ENCODE measurements at regions not wholly inside any gene's neighbourhood (a gene's known extent, or its start where the extent isn't known, plus 50 kb on each side); places are given as distances from the start of the nearest gene placed in this dataset.
A peak's percentile ranks its signal among the peaks of the same experiment; 100 is the strongest.

GRCh38 chr4:12926189-12927066, 557.7 kb downstream of the RAB28 start:
- Histone ChIP-seq H3K9ac (ENCODE audit: low read depth in 1 of 2, low read length in 2 of 2) (no peak overlapping the region), H3K9me3 (ENCODE audit: control insufficient read depth in 4 of 4, low read length in 3 of 4) (peaks cover 0 to 3% (median 2%) of the 10 kb centered on the region in 4 donors), H3K4me1 (ENCODE audit: control insufficient read depth in 4 of 4, insufficient read depth in 4 of 4, low read length in 3 of 4) (peaks cover 0 to 8% (median 0%) of the 10 kb centered on the region in 4 donors), H3K27ac (ENCODE audit: low read depth in 1 of 2, low read length in 2 of 2) (no peak overlapping the region), H3K4me3 (ENCODE audit: low read depth in 1 of 3, low read length in 3 of 3) (no peak overlapping the region), H3K36me3 (ENCODE audit: control insufficient read depth in 4 of 4, insufficient read depth in 3 of 4, low read depth in 1 of 4, low read length in 3 of 4) (no peaks in the 10 kb centered on the region), H3K27me3 (ENCODE audit: control insufficient read depth in 4 of 4, insufficient read depth in 4 of 4, low read length in 3 of 4) (no peaks in the 10 kb centered on the region)
- peak; percentile 47 for DNase-seq (ENCODE audit: low spot score)
- WGBS = 79% methylated on average over 5 of the region's 5 CpGs
- TF ChIP-seq RXRA (IDR thresholded peaks at IDR 0.05) (peak in 1 of 2 donors; percentile 7), MAX (IDR thresholded peaks at IDR 0.05) (no peak), JUND (IDR thresholded peaks at IDR 0.05) (no peak), SP1 (IDR thresholded peaks at IDR 0.05) (no peak), YY1 (IDR thresholded peaks at IDR 0.05) (no peak), HNF4G (IDR thresholded peaks at IDR 0.05) (no peak)

DNA sequence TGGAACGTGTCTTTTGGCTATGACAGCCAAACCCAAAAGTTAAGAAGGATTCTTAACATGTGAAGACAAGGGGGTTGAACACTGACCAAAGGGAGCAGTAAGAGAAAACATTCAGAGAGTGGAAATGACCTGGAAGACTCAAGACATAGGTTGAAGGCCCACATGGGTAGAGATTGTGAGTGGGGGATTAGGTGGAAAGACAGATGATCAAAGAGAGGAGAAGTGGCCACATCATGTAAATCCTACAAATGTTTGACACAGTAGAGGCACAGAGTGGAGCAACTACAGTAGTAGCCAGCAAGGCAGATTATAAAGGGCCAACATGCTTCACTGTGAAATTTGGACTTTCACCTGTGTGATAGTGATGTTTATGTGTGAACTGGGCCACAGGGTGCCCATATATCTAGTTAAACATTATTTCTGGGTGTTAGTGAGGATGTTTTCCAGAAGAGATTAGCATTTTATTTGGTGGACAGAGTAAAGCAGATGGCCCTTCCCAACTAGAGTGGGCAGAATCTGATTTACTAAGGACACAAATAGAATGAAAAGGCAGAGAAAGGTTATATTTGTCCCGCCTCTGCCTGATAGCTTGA, 559.3 kb downstream of the RAB28 start:
- Histone ChIP-seq H3K4me1 (ENCODE audit: control insufficient read depth in 4 of 4, insufficient read depth in 4 of 4, low read length in 3 of 4) (peaks cover 0 to 8% (median 0%) of the 10 kb centered on the region in 4 donors), H3K27ac (ENCODE audit: low read depth in 1 of 2, low read length in 2 of 2) (no peak overlapping the region), H3K9ac (ENCODE audit: low read depth in 1 of 2, low read length in 2 of 2) (no peak overlapping the region), H3K4me3 (ENCODE audit: low read depth in 1 of 3, low read length in 3 of 3) (no peak overlapping the region), H3K27me3 (ENCODE audit: control insufficient read depth in 4 of 4, insufficient read depth in 4 of 4, low read length in 3 of 4) (no peaks in the 10 kb centered on the region), H3K9me3 (ENCODE audit: control insufficient read depth in 4 of 4, low read length in 3 of 4) (peaks cover 0 to 3% (median 2%) of the 10 kb centered on the region in 4 donors), H3K36me3 (ENCODE audit: control insufficient read depth in 4 of 4, insufficient read depth in 3 of 4, low read depth in 1 of 4, low read length in 3 of 4) (no peaks in the 10 kb centered on the region)
- DNase-seq (ENCODE audit: low spot score) = no peak
- WGBS = 84% methylated on average over 2 of the region's 2 CpGs
- TF ChIP-seq HNF4A (conservative IDR thresholded peaks at IDR 0.05) (peak; percentile 78 to 87), JUND (IDR thresholded peaks at IDR 0.05) (no peak), EGR1 (IDR thresholded peaks at IDR 0.05; ENCODE audit: low read depth in 2 of 2) (no peak), RAD21 (IDR thresholded peaks at IDR 0.05) (peak; percentile 34 to 38), HNF4G (IDR thresholded peaks at IDR 0.05) (no peak), RXRA (IDR thresholded peaks at IDR 0.05) (peak; percentile 36 to 69), SP1 (IDR thresholded peaks at IDR 0.05) (peak; percentile 72), MAX (IDR thresholded peaks at IDR 0.05) (peak; percentile 52), NR2F2 (IDR thresholded peaks at IDR 0.05) (no peak), FOXA2 (IDR thresholded peaks at IDR 0.05) (peak; percentile 46), YY1 (IDR thresholded peaks at IDR 0.05) (peak; percentile 49), FOXA1 (IDR thresholded peaks at IDR 0.05) (no peak)
- TF ChIP-seq, protein P1, sequence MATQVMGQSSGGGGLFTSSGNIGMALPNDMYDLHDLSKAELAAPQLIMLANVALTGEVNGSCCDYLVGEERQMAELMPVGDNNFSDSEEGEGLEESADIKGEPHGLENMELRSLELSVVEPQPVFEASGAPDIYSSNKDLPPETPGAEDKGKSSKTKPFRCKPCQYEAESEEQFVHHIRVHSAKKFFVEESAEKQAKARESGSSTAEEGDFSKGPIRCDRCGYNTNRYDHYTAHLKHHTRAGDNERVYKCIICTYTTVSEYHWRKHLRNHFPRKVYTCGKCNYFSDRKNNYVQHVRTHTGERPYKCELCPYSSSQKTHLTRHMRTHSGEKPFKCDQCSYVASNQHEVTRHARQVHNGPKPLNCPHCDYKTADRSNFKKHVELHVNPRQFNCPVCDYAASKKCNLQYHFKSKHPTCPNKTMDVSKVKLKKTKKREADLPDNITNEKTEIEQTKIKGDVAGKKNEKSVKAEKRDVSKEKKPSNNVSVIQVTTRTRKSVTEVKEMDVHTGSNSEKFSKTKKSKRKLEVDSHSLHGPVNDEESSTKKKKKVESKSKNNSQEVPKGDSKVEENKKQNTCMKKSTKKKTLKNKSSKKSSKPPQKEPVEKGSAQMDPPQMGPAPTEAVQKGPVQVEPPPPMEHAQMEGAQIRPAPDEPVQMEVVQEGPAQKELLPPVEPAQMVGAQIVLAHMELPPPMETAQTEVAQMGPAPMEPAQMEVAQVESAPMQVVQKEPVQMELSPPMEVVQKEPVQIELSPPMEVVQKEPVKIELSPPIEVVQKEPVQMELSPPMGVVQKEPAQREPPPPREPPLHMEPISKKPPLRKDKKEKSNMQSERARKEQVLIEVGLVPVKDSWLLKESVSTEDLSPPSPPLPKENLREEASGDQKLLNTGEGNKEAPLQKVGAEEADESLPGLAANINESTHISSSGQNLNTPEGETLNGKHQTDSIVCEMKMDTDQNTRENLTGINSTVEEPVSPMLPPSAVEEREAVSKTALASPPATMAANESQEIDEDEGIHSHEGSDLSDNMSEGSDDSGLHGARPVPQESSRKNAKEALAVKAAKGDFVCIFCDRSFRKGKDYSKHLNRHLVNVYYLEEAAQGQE (IDR thresholded peaks at IDR 0.05) = no peak
